DOHH2 (cell line): ENCODE measurements at regions not wholly inside any gene's neighbourhood (a gene's known extent, or its start where the extent isn't known, plus 50 kb on each side); places are given as distances from the start of the nearest gene placed in this dataset.

ENCODE experiments used
- H3F3A ChIP-seq: fragments of 200-600 bp; sonication (generic), shearing (Covaris generic); 2 replicates; pipeline ENCODE4 v1.6.0; 2016; ENCODE audit warnings: antibody characterized with exemption, mild to moderate bottlenecking; ENCODE audit not compliant: control insufficient read depth, insufficient read depth
- H3K27ac ChIP-seq: fragments of 200-600 bp; sonication (generic); 2 replicates; pipeline ENCODE4 v1.5.1; 2014; ENCODE audit warnings: low read depth, mild to moderate bottlenecking, low read length, moderate library complexity
- H3K27me3 ChIP-seq: fragments of 200-600 bp; sonication (generic); 2 replicates; pipeline ENCODE4 v1.6.1; 2014; ENCODE audit warnings: mild to moderate bottlenecking, low read length, mixed read lengths; ENCODE audit not compliant: control insufficient read depth
- H3K36me3 ChIP-seq: fragments of 200-600 bp; sonication (generic); 2 replicates; pipeline ENCODE4 v1.6.1; 2014; ENCODE audit warnings: mild to moderate bottlenecking, low read length, moderate library complexity, mixed read lengths; ENCODE audit not compliant: control insufficient read depth
- H3K4me1 ChIP-seq: fragments of 200-600 bp; sonication (generic); 2 replicates; pipeline ENCODE4 v1.6.1; 2014; ENCODE audit warnings: mild to moderate bottlenecking, low read length, mixed read lengths; ENCODE audit not compliant: control insufficient read depth
- H3K4me2 ChIP-seq: fragments of 200-600 bp; sonication (generic); 2 replicates; pipeline ENCODE4 v1.6.0; 2014; ENCODE audit warnings: mild to moderate bottlenecking, low read length, moderate library complexity
- H3K4me3 ChIP-seq: fragments of 200-600 bp; sonication (generic); 2 replicates; pipeline ENCODE4 v1.5.1; 2014; ENCODE audit warnings: mild to moderate bottlenecking, low read length, mixed read lengths
- H3K79me2 ChIP-seq: fragments of 200-600 bp; sonication (generic); 2 replicates; pipeline ENCODE4 v1.6.1; 2014; ENCODE audit warnings: mild to moderate bottlenecking, low read length, mixed read lengths; ENCODE audit not compliant: control insufficient read depth
- H3K9me2 ChIP-seq: fragments of 200-600 bp; sonication (generic); replicated peaks from 2 replicates; pipeline ENCODE4 v1.6.1; 2014; ENCODE audit warnings: mild to moderate bottlenecking, low read length, mixed read lengths; ENCODE audit not compliant: control insufficient read depth
- H3K9me3 ChIP-seq: fragments of 200-600 bp; sonication (generic); 2 replicates; pipeline ENCODE4 v1.6.1; 2014; ENCODE audit warnings: antibody characterized with exemption, low read length, mixed read lengths; ENCODE audit not compliant: control insufficient read depth, insufficient read depth
- H4K20me1 ChIP-seq: fragments of 200-600 bp; sonication (generic); 2 replicates; pipeline ENCODE4 v1.6.0; 2014; ENCODE audit warnings: low read depth, mild to moderate bottlenecking, antibody characterized with exemption, low read length, moderate library complexity; ENCODE audit not compliant: control insufficient read depth, insufficient read depth
- CTCF ChIP-seq: fragments of 200-600 bp; sonication (generic); IDR thresholded peaks from one replicate; pipeline ENCODE4 v1.5.1; 2014; ENCODE audit warnings: antibody characterized with exemption, mild to moderate bottlenecking, low read depth, low read length; ENCODE audit not compliant: poor library complexity, severe bottlenecking
- EZH2phosphoT487 ChIP-seq: fragments of 200-600 bp; sonication (generic); IDR thresholded peaks from 2 replicates; pipeline ENCODE4 v1.6.1; 2017; ENCODE audit warnings: borderline replicate concordance, mild to moderate bottlenecking, antibody characterized with exemption, low read length, moderate library complexity, mixed read lengths

- Histone ChIP-seq H3K4me1 (no peaks in the 10 kb centered on the region), H3K9me3 (no peaks in the 10 kb centered on the region), H3K4me2 (no peak overlapping the region), H4K20me1 (no peaks in the 10 kb centered on the region), H3F3A (no peaks in the 10 kb centered on the region), H3K79me2 (no peaks in the 10 kb centered on the region), H3K27me3 (no peaks in the 10 kb centered on the region), H3K27ac (no peak overlapping the region), H3K9me2 (no peaks in the 10 kb centered on the region), H3K36me3 (no peaks in the 10 kb centered on the region), H3K4me3 (no peak overlapping the region)
- TF ChIP-seq CTCF (no peak), EZH2phosphoT487 (no peak)
Measured at GRCh38 chr10:107933076-107933475, 768.6 kb upstream of the SORCS1 start.

GRCh38 chr10:107931808-107932207, 767.3 kb upstream of the SORCS1 start:
- Histone ChIP-seq H3K9me3 (no peaks in the 10 kb centered on the region), H3K79me2 (no peaks in the 10 kb centered on the region)

GRCh38 chr10:107930037-107930436, 765.5 kb upstream of the SORCS1 start:
- Histone ChIP-seq H3K27me3 (no peaks in the 10 kb centered on the region), H3K36me3 (no peaks in the 10 kb centered on the region), H3K4me2 (no peak overlapping the region), H3F3A (no peaks in the 10 kb centered on the region), H3K4me1 (no peaks in the 10 kb centered on the region), H3K9me3 (no peaks in the 10 kb centered on the region), H3K4me3 (no peak overlapping the region), H3K27ac (no peak overlapping the region), H4K20me1 (no peaks in the 10 kb centered on the region), H3K79me2 (no peaks in the 10 kb centered on the region), H3K9me2 (no peaks in the 10 kb centered on the region)
- TF ChIP-seq EZH2phosphoT487 (no peak), CTCF (no peak)

More at GRCh38 chr10:107931808-107932207, 767.3 kb upstream of the SORCS1 start:
- Histone ChIP-seq H3K4me2 (no peak overlapping the region), H3K27ac (no peak overlapping the region), H4K20me1 (no peaks in the 10 kb centered on the region), H3K36me3 (no peaks in the 10 kb centered on the region), H3K27me3 (no peaks in the 10 kb centered on the region), H3K4me3 (no peak overlapping the region), H3F3A (no peaks in the 10 kb centered on the region), H3K9me2 (no peaks in the 10 kb centered on the region), H3K4me1 (no peaks in the 10 kb centered on the region)
- TF ChIP-seq CTCF: no peak
- no peak for TF ChIP-seq EZH2phosphoT487

GRCh38 chr10:107924458-107924857, 760.0 kb upstream of the SORCS1 start:
- no peaks in the 10 kb centered on the region for H3K9me2 ChIP-seq
- TF ChIP-seq EZH2phosphoT487: no peak
- TF ChIP-seq CTCF: no peak

More at GRCh38 chr10:107924458-107924857, 760.0 kb upstream of the SORCS1 start:
- Histone ChIP-seq H3K4me1 (no peaks in the 10 kb centered on the region), H4K20me1 (no peaks in the 10 kb centered on the region), H3K4me3 (no peak overlapping the region), H3K9me3 (no peaks in the 10 kb centered on the region), H3K27ac (no peak overlapping the region), H3F3A (no peaks in the 10 kb centered on the region), H3K36me3 (no peaks in the 10 kb centered on the region), H3K27me3 (no peaks in the 10 kb centered on the region), H3K79me2 (no peaks in the 10 kb centered on the region), H3K4me2 (no peak overlapping the region)
